ENCODE measurements at regions not wholly inside any gene's neighbourhood (a gene's known extent, or its start where the extent isn't known, plus 50 kb on each side); places are given as distances from the start of the nearest gene placed in this dataset.

- TF ChIP-seq ZSCAN5A (tag by site-specific recombination; IDR thresholded peaks at IDR 0.05) (no peak), YY1 (tag by site-specific recombination; IDR thresholded peaks at IDR 0.05) (no peak), ZNF223 (tag by site-specific recombination; IDR thresholded peaks at IDR 0.05) (no peak), HOXD13 (CRISPR knock-in tag; IDR thresholded peaks at IDR 0.05; ENCODE audit: borderline replicate concordance) (no peak), ZNF140 (tag by site-specific recombination; IDR thresholded peaks at IDR 0.05) (no peak), MZF1 (tag by site-specific recombination; IDR thresholded peaks at IDR 0.05; ENCODE audit: borderline replicate concordance) (no peak)
These were observed 529.1 kb downstream of the IRS1 start (continued) for GRCh38 chr2:226270285-226271058.

GRCh38 chr2:226267516-226268289 is 531.9 kb downstream of the IRS1 start:
- CTCF ChIA-PET: no interaction called here
- TF ChIP-seq ZNF112 (tag by site-specific recombination; IDR thresholded peaks at IDR 0.05): no peak
- TF ChIP-seq ZNF558 (tag by site-specific recombination; IDR thresholded peaks at IDR 0.05): no peak
- no peak for TF ChIP-seq ZNF747 (tag by site-specific recombination; IDR thresholded peaks at IDR 0.05)
- no peak for TF ChIP-seq ZNF211 (tag by site-specific recombination; IDR thresholded peaks at IDR 0.05; ENCODE audit: low read depth)
- TF ChIP-seq ZNF416 (tag by site-specific recombination; IDR thresholded peaks at IDR 0.05): no peak
- TF ChIP-seq, protein P1, sequence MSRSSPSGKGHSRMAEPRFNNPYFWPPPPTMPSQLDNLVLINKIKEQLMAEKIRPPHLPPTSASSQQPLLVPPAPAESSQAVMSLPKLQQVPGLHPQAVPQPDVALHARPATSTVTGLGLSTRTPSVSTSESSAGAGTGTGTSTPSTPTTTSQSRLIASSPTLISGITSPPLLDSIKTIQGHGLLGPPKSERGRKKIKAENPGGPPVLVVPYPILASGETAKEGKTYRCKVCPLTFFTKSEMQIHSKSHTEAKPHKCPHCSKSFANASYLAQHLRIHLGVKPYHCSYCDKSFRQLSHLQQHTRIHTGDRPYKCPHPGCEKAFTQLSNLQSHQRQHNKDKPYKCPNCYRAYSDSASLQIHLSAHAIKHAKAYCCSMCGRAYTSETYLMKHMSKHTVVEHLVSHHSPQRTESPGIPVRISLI (tag by site-specific recombination; IDR thresholded peaks at IDR 0.05): no peak
- no peak for TF ChIP-seq KLF10 (tag by site-specific recombination; IDR thresholded peaks at IDR 0.05)
- TF ChIP-seq ZNF114 (tag by site-specific recombination; IDR thresholded peaks at IDR 0.05): no peak
- no peak for TF ChIP-seq REPIN1 (tag by site-specific recombination; IDR thresholded peaks at IDR 0.05; ENCODE audit: low read depth)
- no peak for TF ChIP-seq ZNF48 (tag by site-specific recombination; IDR thresholded peaks at IDR 0.05)
- no peak for TF ChIP-seq ZNF391 (tag by site-specific recombination; IDR thresholded peaks at IDR 0.05; ENCODE audit: borderline replicate concordance, low read depth)
- no peak for TF ChIP-seq ZNF37A (tag by site-specific recombination; IDR thresholded peaks at IDR 0.05)
- TF ChIP-seq ZNF488 (tag by site-specific recombination; IDR thresholded peaks at IDR 0.05): no peak
- TF ChIP-seq ZNF324 (tag by site-specific recombination; IDR thresholded peaks at IDR 0.05): no peak
- TF ChIP-seq ZNF214 (tag by site-specific recombination; IDR thresholded peaks at IDR 0.05; ENCODE audit: borderline replicate concordance): no peak
- TF ChIP-seq ZBTB7A (tag by site-specific recombination; IDR thresholded peaks at IDR 0.05; ENCODE audit: low read depth): no peak
- TF ChIP-seq, protein P2, sequence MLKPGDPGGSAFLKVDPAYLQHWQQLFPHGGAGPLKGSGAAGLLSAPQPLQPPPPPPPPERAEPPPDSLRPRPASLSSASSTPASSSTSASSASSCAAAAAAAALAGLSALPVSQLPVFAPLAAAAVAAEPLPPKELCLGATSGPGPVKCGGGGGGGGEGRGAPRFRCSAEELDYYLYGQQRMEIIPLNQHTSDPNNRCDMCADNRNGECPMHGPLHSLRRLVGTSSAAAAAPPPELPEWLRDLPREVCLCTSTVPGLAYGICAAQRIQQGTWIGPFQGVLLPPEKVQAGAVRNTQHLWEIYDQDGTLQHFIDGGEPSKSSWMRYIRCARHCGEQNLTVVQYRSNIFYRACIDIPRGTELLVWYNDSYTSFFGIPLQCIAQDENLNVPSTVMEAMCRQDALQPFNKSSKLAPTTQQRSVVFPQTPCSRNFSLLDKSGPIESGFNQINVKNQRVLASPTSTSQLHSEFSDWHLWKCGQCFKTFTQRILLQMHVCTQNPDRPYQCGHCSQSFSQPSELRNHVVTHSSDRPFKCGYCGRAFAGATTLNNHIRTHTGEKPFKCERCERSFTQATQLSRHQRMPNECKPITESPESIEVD (tag by site-specific recombination; IDR thresholded peaks at IDR 0.05): no peak
- Histone ChIP-seq H3K4me3 (ENCODE audit: low read depth, low read length) (no peak overlapping the region), H3K4me1 (ENCODE audit: control insufficient read depth, insufficient read depth, low read length) (no peaks in the 10 kb centered on the region), H3K9me3 (ENCODE audit: control insufficient read depth, insufficient read depth, low read depth, low read length) (no peaks in the 10 kb centered on the region), H3K36me3 (ENCODE audit: control insufficient read depth in 2 of 2, insufficient read depth in 1 of 2, low read length in 2 of 2) (no peaks in the 10 kb centered on the region), H3K27ac (ENCODE audit: extremely low read depth, low read depth, low read length) (no peak overlapping the region)
- POLR2A ChIA-PET: no interaction called here
